ENCODE measurements at regions not wholly inside any gene's neighbourhood (a gene's known extent, or its start where the extent isn't known, plus 50 kb on each side); places are given as distances from the start of the nearest gene placed in this dataset.

GRCh38 chr4:82036181-82036580 is 337.6 kb downstream of the HNRNPD start:
- TF ChIP-seq POLR2AphosphoS5 (IDR thresholded peaks at IDR 0.05; ENCODE audit: low read depth, low read length), result no peak
- TF ChIP-seq SIN3A (IDR thresholded peaks at IDR 0.05; ENCODE audit: borderline replicate concordance, insufficient read depth, low read length), result no peak
- no peak for TF ChIP-seq TAF1 (IDR thresholded peaks at IDR 0.05; ENCODE audit: borderline replicate concordance, insufficient read depth, low read length)
- no peak for TF ChIP-seq REST (IDR thresholded peaks at IDR 0.05; ENCODE audit: insufficient read depth in 1 of 2, low read depth in 2 of 2, low read length in 2 of 2)
- TF ChIP-seq FOXP2 (optimal IDR thresholded peaks at IDR 0.05; ENCODE audit: borderline replicate concordance, extremely low read depth, extremely low read length, insufficient read depth), result no peak

- TF ChIP-seq REST (IDR thresholded peaks at IDR 0.05; ENCODE audit: insufficient read depth in 1 of 2, low read depth in 2 of 2, low read length in 2 of 2) (no peak), SIN3A (IDR thresholded peaks at IDR 0.05; ENCODE audit: borderline replicate concordance, insufficient read depth, low read length) (no peak), POLR2AphosphoS5 (IDR thresholded peaks at IDR 0.05; ENCODE audit: low read depth, low read length) (no peak), TAF1 (IDR thresholded peaks at IDR 0.05; ENCODE audit: borderline replicate concordance, insufficient read depth, low read length) (no peak), FOXP2 (optimal IDR thresholded peaks at IDR 0.05; ENCODE audit: borderline replicate concordance, extremely low read depth, extremely low read length, insufficient read depth) (no peak)
These were observed 338.9 kb downstream of the HNRNPD start for GRCh38 chr4:82034878-82035277.

- no peak for TF ChIP-seq FOXP2 (optimal IDR thresholded peaks at IDR 0.05; ENCODE audit: borderline replicate concordance, extremely low read depth, extremely low read length, insufficient read depth)
- no peak for TF ChIP-seq SIN3A (IDR thresholded peaks at IDR 0.05; ENCODE audit: borderline replicate concordance, insufficient read depth, low read length)
- no peak for TF ChIP-seq TAF1 (IDR thresholded peaks at IDR 0.05; ENCODE audit: borderline replicate concordance, insufficient read depth, low read length)
These were observed 339.9 kb downstream of the HNRNPD start for GRCh38 chr4:82033862-82034261.

- TF ChIP-seq POLR2AphosphoS5 (IDR thresholded peaks at IDR 0.05; ENCODE audit: low read depth, low read length) (no peak), REST (IDR thresholded peaks at IDR 0.05; ENCODE audit: insufficient read depth in 1 of 2, low read depth in 2 of 2, low read length in 2 of 2) (no peak), FOXP2 (optimal IDR thresholded peaks at IDR 0.05; ENCODE audit: borderline replicate concordance, extremely low read depth, extremely low read length, insufficient read depth) (no peak), TAF1 (IDR thresholded peaks at IDR 0.05; ENCODE audit: borderline replicate concordance, insufficient read depth, low read length) (no peak), SIN3A (IDR thresholded peaks at IDR 0.05; ENCODE audit: borderline replicate concordance, insufficient read depth, low read length) (no peak)
These were observed 342.3 kb downstream of the HNRNPD start for GRCh38 chr4:82031376-82031927.

GRCh38 chr4:82017680-82018079 is 356.1 kb downstream of the HNRNPD start:
- TF ChIP-seq REST (IDR thresholded peaks at IDR 0.05; ENCODE audit: insufficient read depth in 1 of 2, low read depth in 2 of 2, low read length in 2 of 2) (peak; percentile 81 to 93), SIN3A (IDR thresholded peaks at IDR 0.05; ENCODE audit: borderline replicate concordance, insufficient read depth, low read length) (no peak)
